Ishikawa (cell line): ENCODE measurements at regions not wholly inside any gene's neighbourhood (a gene's known extent, or its start where the extent isn't known, plus 50 kb on each side); places are given as distances from the start of the nearest gene placed in this dataset.

Experiments used
- CEBPB ChIP-seq: IDR thresholded peaks from 2 replicates; pipeline ENCODE4 v1.6.1; 2012
- CREB1 ChIP-seq: IDR thresholded peaks from 2 replicates; pipeline ENCODE4 v1.6.1; 2012; ENCODE audit warnings: low read depth
- EGR1 ChIP-seq: IDR thresholded peaks from 2 replicates; pipeline ENCODE4 v1.6.1; 2012
- EP300 ChIP-seq: IDR thresholded peaks from 2 replicates; pipeline ENCODE4 v1.6.1; 2012; ENCODE audit warnings: borderline replicate concordance
- FOXM1 ChIP-seq: IDR thresholded peaks from 2 replicates; pipeline ENCODE4 v1.6.1; 2012; ENCODE audit warnings: low read depth, borderline replicate concordance
- MAX ChIP-seq: IDR thresholded peaks from 2 replicates; pipeline ENCODE4 v1.6.1; 2012
- NFIC ChIP-seq: IDR thresholded peaks from 2 replicates; pipeline ENCODE4 v1.6.1; 2012
- RAD21 ChIP-seq: IDR thresholded peaks from 2 replicates; pipeline ENCODE4 v1.6.1; 2012; ENCODE audit warnings: low read depth
- REST ChIP-seq: IDR thresholded peaks from 2 replicates; pipeline ENCODE4 v1.6.1; 2012; ENCODE audit warnings: low read depth, mild to moderate bottlenecking
- TAF1 ChIP-seq: IDR thresholded peaks from 2 replicates; pipeline ENCODE4 v1.6.1; 2012; ENCODE audit warnings: low read depth, mild to moderate bottlenecking
- TCF12 ChIP-seq: IDR thresholded peaks from 2 replicates; pipeline ENCODE4 v1.6.1; 2012; ENCODE audit warnings: low read depth
- TEAD4 ChIP-seq: IDR thresholded peaks from 2 replicates; pipeline ENCODE4 v1.6.1; 2012
- USF1 ChIP-seq: IDR thresholded peaks from 2 replicates; pipeline ENCODE4 v1.6.1; 2012
- YY1 ChIP-seq: IDR thresholded peaks from 2 replicates; pipeline ENCODE4 v1.6.1; 2012; ENCODE audit warnings: low read depth
- ZBTB7A ChIP-seq: IDR thresholded peaks from 2 replicates; pipeline ENCODE4 v1.6.1; 2012; ENCODE audit warnings: low read depth

GRCh38 chr3:79985816-79986215 lies 218.0 kb upstream of the ROBO1 start:
- TF ChIP-seq NFIC (no peak), YY1 (no peak), CREB1 (no peak), REST (no peak), RAD21 (no peak), TCF12 (no peak)

- TF ChIP-seq NFIC = peak; percentile 76
- no peak for TF ChIP-seq EGR1
- no peak for TF ChIP-seq ZBTB7A
- TF ChIP-seq RAD21 = no peak
These were observed 215.3 kb upstream of the ROBO1 start for GRCh38 chr3:79983118-79983517.

GRCh38 chr3:79979990-79980389 lies 212.2 kb upstream of the ROBO1 start:
- no peak for TF ChIP-seq TCF12
- TF ChIP-seq YY1 = no peak
- TF ChIP-seq REST = no peak
- no peak for TF ChIP-seq NFIC

GRCh38 chr3:79976466-79976865 lies 208.7 kb upstream of the ROBO1 start:
- no peak for TF ChIP-seq EP300
- TF ChIP-seq EGR1 = no peak
- TF ChIP-seq MAX = no peak
- no peak for TF ChIP-seq USF1
- no peak for TF ChIP-seq NFIC
- TF ChIP-seq ZBTB7A = no peak
- no peak for TF ChIP-seq RAD21
- no peak for TF ChIP-seq TEAD4
- no peak for TF ChIP-seq CEBPB
- TF ChIP-seq REST = no peak
- no peak for TF ChIP-seq CREB1
- no peak for TF ChIP-seq YY1
- no peak for TF ChIP-seq TCF12
- TF ChIP-seq TAF1 = no peak
- no peak for TF ChIP-seq FOXM1

- TF ChIP-seq TEAD4 = no peak
- TF ChIP-seq NFIC = no peak
- no peak for TF ChIP-seq CREB1
These were observed 206.3 kb upstream of the ROBO1 start for GRCh38 chr3:79973917-79974595.

GRCh38 chr3:79973482-79973881 lies 205.7 kb upstream of the ROBO1 start:
- TF ChIP-seq MAX = no peak
- no peak for TF ChIP-seq TCF12
- TF ChIP-seq RAD21 = no peak
- no peak for TF ChIP-seq TAF1
- TF ChIP-seq EP300 = no peak
- TF ChIP-seq FOXM1 = no peak
